GM23338 (cell line): ENCODE measurements at regions not wholly inside any gene's neighbourhood (a gene's known extent, or its start where the extent isn't known, plus 50 kb on each side); places are given as distances from the start of the nearest gene placed in this dataset.

Experiments
- ATAC-seq: fragments of 200-7000 bp; cut with Tn5 transposase; 3 replicates; pipeline ENCODE4 v1.9.1; 2020
- DNase-seq: peaks from one replicate; pipeline ENCODE4 v3.0.0-alpha.2; 2015; ENCODE audit warnings: low spot score
- H2AFZ ChIP-seq: fragments of 200-600 bp; sonication (generic); 2 replicates; pipeline ENCODE4 v1.8.0; 2016; ENCODE audit warnings: antibody characterized with exemption, mild to moderate bottlenecking, moderate library complexity
- H3F3A ChIP-seq: fragments of 200-600 bp; sonication (generic); replicated peaks from 2 replicates; pipeline ENCODE4 v1.8.0; 2017; ENCODE audit warnings: antibody characterized with exemption, mixed run types, low read depth
- H3K27ac ChIP-seq: fragments of 200-600 bp; sonication (generic); 2 replicates; pipeline ENCODE4 v1.6.1; 2016; ENCODE audit warnings: low read depth
- H3K27me3 ChIP-seq: fragments of 200-600 bp; sonication (generic); 2 replicates; pipeline ENCODE4 v1.8.0; 2016; ENCODE audit warnings: mild to moderate bottlenecking, mixed run types, moderate library complexity; ENCODE audit not compliant: insufficient read depth
- H3K36me3 ChIP-seq: fragments of 200-600 bp; sonication (generic); 2 replicates; pipeline ENCODE4 v1.8.0; 2016; ENCODE audit warnings: mild to moderate bottlenecking; ENCODE audit not compliant: insufficient read depth
- H3K4me1 ChIP-seq: fragments of 200-600 bp; sonication (generic); 2 replicates; pipeline ENCODE4 v1.8.0; 2016; ENCODE audit warnings: mild to moderate bottlenecking, moderate library complexity; ENCODE audit not compliant: insufficient read depth
- H3K4me2 ChIP-seq: fragments of 200-600 bp; sonication (generic); 2 replicates; pipeline ENCODE4 v1.7.1; 2017; ENCODE audit warnings: mixed run types
- H3K4me3 ChIP-seq: fragments of 200-600 bp; sonication (generic); 2 replicates; pipeline ENCODE4 v1.6.1; 2016; ENCODE audit warnings: mixed run types
- H3K79me2 ChIP-seq: fragments of 200-600 bp; sonication (generic); replicated peaks from 2 replicates; pipeline ENCODE4 v1.8.0; 2017; ENCODE audit warnings: mild to moderate bottlenecking; ENCODE audit not compliant: insufficient read depth
- H3K9me2 ChIP-seq: fragments of 200-600 bp; sonication (generic); 2 replicates; pipeline ENCODE4 v1.8.0; 2017; ENCODE audit not compliant: insufficient read depth
- H4K20me1 ChIP-seq: fragments of 200-600 bp; sonication (generic); replicated peaks from 2 replicates; pipeline ENCODE4 v1.8.0; 2017; ENCODE audit warnings: mild to moderate bottlenecking; ENCODE audit not compliant: insufficient read depth
- H3K27ac Mint-ChIP-seq: 2 replicates; pipeline ENCODE4 v1.8.0; 2020; ENCODE audit warnings: inconsistent platforms, mild to moderate bottlenecking, moderate library complexity, mixed read lengths
- H3K27me3 Mint-ChIP-seq: 3 replicates; pipeline ENCODE4 v1.8.0; 2022; ENCODE audit warnings: low read depth, mild to moderate bottlenecking, moderate library complexity, mixed read lengths, inconsistent platforms; ENCODE audit not compliant: insufficient read depth, poor library complexity
- H3K36me3 Mint-ChIP-seq: 3 replicates; pipeline ENCODE4 v1.8.0; 2021; ENCODE audit warnings: low read depth, mild to moderate bottlenecking, inconsistent platforms, moderate library complexity, mixed read lengths
- H3K4me1 Mint-ChIP-seq: 3 replicates; pipeline ENCODE4 v1.8.0; 2020; ENCODE audit warnings: mild to moderate bottlenecking, inconsistent platforms, mixed read lengths
- H3K4me3 Mint-ChIP-seq: 3 replicates; pipeline ENCODE4 v1.8.0; 2021; ENCODE audit warnings: moderate library complexity, mild to moderate bottlenecking, inconsistent platforms, mixed read lengths
- H3K9me3 Mint-ChIP-seq: 3 replicates; pipeline ENCODE4 v1.8.0; 2020; ENCODE audit warnings: moderate library complexity, mild to moderate bottlenecking, inconsistent platforms, mixed read lengths
- CREB1 ChIP-seq: fragments of 250-450 bp; sonication (Bioruptor Pico); IDR thresholded peaks from 2 replicates; pipeline ENCODE4 v1.5.0; 2020; ENCODE audit warnings: low read depth, mild to moderate bottlenecking, moderate library complexity
- ETS1 ChIP-seq: IDR thresholded peaks from 2 replicates; pipeline ENCODE4 v1.6.1; 2016; ENCODE audit warnings: antibody characterized with exemption
- EZH2 ChIP-seq: fragments of 200-600 bp; sonication (generic); IDR thresholded peaks from one replicate; pipeline ENCODE4 v1.8.0; 2017; ENCODE audit warnings: antibody characterized with exemption, mild to moderate bottlenecking, low read depth; ENCODE audit not compliant: unreplicated experiment
- EZH2phosphoT487 ChIP-seq: fragments of 200-600 bp; sonication (generic); IDR thresholded peaks from one replicate; pipeline ENCODE4 v1.8.1; 2018; ENCODE audit warnings: antibody characterized with exemption; ENCODE audit not compliant: unreplicated experiment
- JUNB ChIP-seq: IDR thresholded peaks from one replicate; pipeline ENCODE4 v1.6.1; 2016; ENCODE audit warnings: antibody characterized with exemption; ENCODE audit not compliant: unreplicated experiment
- NANOG ChIP-seq: IDR thresholded peaks from 2 replicates; pipeline ENCODE4 v1.6.1; 2016; ENCODE audit warnings: antibody characterized with exemption, borderline replicate concordance
- POLR2AphosphoS5 ChIP-seq: IDR thresholded peaks from 2 replicates; pipeline ENCODE4 v1.6.1; 2016; ENCODE audit warnings: antibody characterized with exemption, low read depth
- ZNF114 ChIP-seq: fragments of 250-450 bp; sonication (Bioruptor Pico); IDR thresholded peaks from 2 replicates; pipeline ENCODE4 v1.5.0; 2020; ENCODE audit warnings: mild to moderate bottlenecking, moderate library complexity
- ZNF331 ChIP-seq: fragments of 250-450 bp; sonication (Bioruptor Pico); IDR thresholded peaks from 2 replicates; pipeline ENCODE4 v1.5.0; 2020; ENCODE audit warnings: low read depth, mild to moderate bottlenecking, moderate library complexity
- ZNF462 ChIP-seq: fragments of 250-450 bp; sonication (Bioruptor Pico); IDR thresholded peaks from 2 replicates; pipeline ENCODE4 v1.5.0; 2020; ENCODE audit warnings: mild to moderate bottlenecking, moderate library complexity
- TF ChIP-seq, protein P1 (sequence below): IDR thresholded peaks from one replicate; pipeline ENCODE4 v1.6.1; 2018; ENCODE audit warnings: antibody characterized with exemption; ENCODE audit not compliant: unreplicated experiment
- TF ChIP-seq, protein P2 (sequence below), 2 experiments: fragments of 200-600 bp in 1 of 2; sonication (generic) in 1 of 2; conservative IDR thresholded peaks; 2 replicates each; pipeline versions ENCODE4 v1.5.1 to v1.6.1; 2016 to 2017; ENCODE audit warnings: antibody characterized with exemption in 2 of 2, low read depth in 2 of 2, mild to moderate bottlenecking in 2 of 2, moderate library complexity in 1 of 2

DNA sequence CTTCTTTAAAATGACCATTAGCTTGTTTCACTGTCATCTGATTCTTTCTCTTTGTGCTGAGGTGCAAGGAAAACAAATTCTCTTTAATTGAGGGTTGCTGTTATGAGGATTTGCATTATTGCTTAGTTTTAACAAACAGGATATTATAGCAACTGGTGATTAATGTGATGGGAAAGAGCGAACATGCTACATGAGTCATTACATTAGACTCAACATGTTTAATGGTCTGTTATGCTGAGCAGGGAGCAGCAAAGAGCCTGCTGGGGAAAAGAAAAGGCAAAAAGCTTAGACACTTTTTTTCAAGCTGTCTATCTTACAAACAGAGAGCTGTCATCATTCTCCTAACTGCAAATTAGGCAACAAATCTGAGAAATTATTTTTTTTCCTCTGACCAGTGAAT, 230.5 kb upstream of the LCORL start (continued):
- TF ChIP-seq ETS1 = no peak

DNA sequence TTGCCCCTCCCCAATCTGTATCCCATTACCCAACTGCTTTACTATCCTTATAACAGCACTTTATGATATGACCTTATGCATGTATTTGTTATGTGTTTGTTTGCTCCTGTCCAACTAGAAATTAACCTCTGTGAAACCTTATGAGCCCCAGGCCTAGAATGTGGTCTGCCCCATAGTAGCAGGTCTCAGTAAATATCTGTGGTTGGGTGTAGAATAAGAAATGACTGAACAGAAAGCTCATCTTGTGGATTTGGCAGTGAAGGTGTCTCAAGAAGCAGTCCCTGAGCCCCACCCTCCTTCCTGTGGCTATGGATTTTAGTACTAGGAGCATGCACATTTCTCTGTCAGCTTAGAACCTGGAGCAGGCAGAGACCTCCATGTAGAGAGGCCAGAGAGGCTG, 229.0 kb upstream of the LCORL start:
- H3K36me3 Mint-ChIP-seq = no peaks in the 10 kb centered on the region
- H4K20me1 ChIP-seq = no peaks in the 10 kb centered on the region
- H3K27me3 ChIP-seq = no peaks in the 10 kb centered on the region
- H3K36me3 ChIP-seq = no peaks in the 10 kb centered on the region
- H3K27ac ChIP-seq = no peak overlapping the region
- no peaks in the 10 kb centered on the region for H3F3A ChIP-seq
- H3K27ac Mint-ChIP-seq = no peak overlapping the region
- H3K4me3 ChIP-seq = no peak overlapping the region
- H2AFZ ChIP-seq = no peak overlapping the region
- no peaks in the 10 kb centered on the region for H3K4me1 Mint-ChIP-seq
- no peak overlapping the region for H3K4me2 ChIP-seq
- H3K9me2 ChIP-seq = peaks cover 3% of the 10 kb centered on the region; the same call in 1 of the 2 replicates
- no peak overlapping the region for H3K4me3 Mint-ChIP-seq
- no peaks in the 10 kb centered on the region for H3K79me2 ChIP-seq
- no peak for ATAC-seq
- no peak for DNase-seq
- no peaks in the 10 kb centered on the region for H3K27me3 Mint-ChIP-seq
- no peaks in the 10 kb centered on the region; the same call in 1 of the 3 replicates for H3K9me3 Mint-ChIP-seq
- no peaks in the 10 kb centered on the region for H3K4me1 ChIP-seq
- TF ChIP-seq EZH2 (no peak), JUNB (no peak), ZNF331 (no peak), POLR2AphosphoS5 (no peak), NANOG (no peak), CREB1 (CRISPR knock-in tag) (no peak), ZNF114 (no peak), EZH2phosphoT487 (no peak), ETS1 (no peak), ZNF462 (CRISPR knock-in tag) (no peak)
- TF ChIP-seq, protein P1, sequence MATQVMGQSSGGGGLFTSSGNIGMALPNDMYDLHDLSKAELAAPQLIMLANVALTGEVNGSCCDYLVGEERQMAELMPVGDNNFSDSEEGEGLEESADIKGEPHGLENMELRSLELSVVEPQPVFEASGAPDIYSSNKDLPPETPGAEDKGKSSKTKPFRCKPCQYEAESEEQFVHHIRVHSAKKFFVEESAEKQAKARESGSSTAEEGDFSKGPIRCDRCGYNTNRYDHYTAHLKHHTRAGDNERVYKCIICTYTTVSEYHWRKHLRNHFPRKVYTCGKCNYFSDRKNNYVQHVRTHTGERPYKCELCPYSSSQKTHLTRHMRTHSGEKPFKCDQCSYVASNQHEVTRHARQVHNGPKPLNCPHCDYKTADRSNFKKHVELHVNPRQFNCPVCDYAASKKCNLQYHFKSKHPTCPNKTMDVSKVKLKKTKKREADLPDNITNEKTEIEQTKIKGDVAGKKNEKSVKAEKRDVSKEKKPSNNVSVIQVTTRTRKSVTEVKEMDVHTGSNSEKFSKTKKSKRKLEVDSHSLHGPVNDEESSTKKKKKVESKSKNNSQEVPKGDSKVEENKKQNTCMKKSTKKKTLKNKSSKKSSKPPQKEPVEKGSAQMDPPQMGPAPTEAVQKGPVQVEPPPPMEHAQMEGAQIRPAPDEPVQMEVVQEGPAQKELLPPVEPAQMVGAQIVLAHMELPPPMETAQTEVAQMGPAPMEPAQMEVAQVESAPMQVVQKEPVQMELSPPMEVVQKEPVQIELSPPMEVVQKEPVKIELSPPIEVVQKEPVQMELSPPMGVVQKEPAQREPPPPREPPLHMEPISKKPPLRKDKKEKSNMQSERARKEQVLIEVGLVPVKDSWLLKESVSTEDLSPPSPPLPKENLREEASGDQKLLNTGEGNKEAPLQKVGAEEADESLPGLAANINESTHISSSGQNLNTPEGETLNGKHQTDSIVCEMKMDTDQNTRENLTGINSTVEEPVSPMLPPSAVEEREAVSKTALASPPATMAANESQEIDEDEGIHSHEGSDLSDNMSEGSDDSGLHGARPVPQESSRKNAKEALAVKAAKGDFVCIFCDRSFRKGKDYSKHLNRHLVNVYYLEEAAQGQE = no peak
- TF ChIP-seq, protein P2, sequence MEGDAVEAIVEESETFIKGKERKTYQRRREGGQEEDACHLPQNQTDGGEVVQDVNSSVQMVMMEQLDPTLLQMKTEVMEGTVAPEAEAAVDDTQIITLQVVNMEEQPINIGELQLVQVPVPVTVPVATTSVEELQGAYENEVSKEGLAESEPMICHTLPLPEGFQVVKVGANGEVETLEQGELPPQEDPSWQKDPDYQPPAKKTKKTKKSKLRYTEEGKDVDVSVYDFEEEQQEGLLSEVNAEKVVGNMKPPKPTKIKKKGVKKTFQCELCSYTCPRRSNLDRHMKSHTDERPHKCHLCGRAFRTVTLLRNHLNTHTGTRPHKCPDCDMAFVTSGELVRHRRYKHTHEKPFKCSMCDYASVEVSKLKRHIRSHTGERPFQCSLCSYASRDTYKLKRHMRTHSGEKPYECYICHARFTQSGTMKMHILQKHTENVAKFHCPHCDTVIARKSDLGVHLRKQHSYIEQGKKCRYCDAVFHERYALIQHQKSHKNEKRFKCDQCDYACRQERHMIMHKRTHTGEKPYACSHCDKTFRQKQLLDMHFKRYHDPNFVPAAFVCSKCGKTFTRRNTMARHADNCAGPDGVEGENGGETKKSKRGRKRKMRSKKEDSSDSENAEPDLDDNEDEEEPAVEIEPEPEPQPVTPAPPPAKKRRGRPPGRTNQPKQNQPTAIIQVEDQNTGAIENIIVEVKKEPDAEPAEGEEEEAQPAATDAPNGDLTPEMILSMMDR (conservative IDR thresholded peaks at IDR 0.05; ENCODE audit: low read depth in 2 of 2) = no peak
